Keratinocyte (primary cell): ENCODE measurements at regions not wholly inside any gene's neighbourhood (a gene's known extent, or its start where the extent isn't known, plus 50 kb on each side); places are given as distances from the start of the nearest gene placed in this dataset.

ENCODE experiments used
- DNase-seq: peaks from one replicate; pipeline ENCODE4 v3.0.0-alpha.2; 2011; ENCODE audit warnings: low read depth, missing footprints, low spot score
- FAIRE-seq: peaks from 2 replicates; lab custom pipeline; 2011; peaks lifted over from hg19 to GRCh38; lab: Jason Lieb, UNC
- H2AFZ ChIP-seq: 2 replicates; pipeline ENCODE4 v1.6.0; 2012; ENCODE audit warnings: low read length, control low read depth, inconsistent platforms; ENCODE audit not compliant: control insufficient read depth
- H3K27ac ChIP-seq: 2 replicates; pipeline ENCODE4 v1.5.1; 2011; ENCODE audit warnings: low read length; ENCODE audit not compliant: control insufficient read depth, insufficient read depth
- H3K27me3 ChIP-seq: 3 replicates; pipeline ENCODE4 v1.6.0; 2011; ENCODE audit warnings: low read length; ENCODE audit not compliant: control insufficient read depth, insufficient read depth; ENCODE audit errors: extremely low read depth
- H3K36me3 ChIP-seq, 2 experiments: 2 replicates in 1 of 2; 3 replicates in 1 of 2; pipeline ENCODE4 v1.5.1; 2011; ENCODE audit warnings: low read length in 2 of 2, mild to moderate bottlenecking in 1 of 2; ENCODE audit not compliant: control insufficient read depth in 2 of 2, insufficient read depth in 2 of 2; ENCODE audit errors: extremely low read depth in 1 of 2
- H3K4me1 ChIP-seq: 3 replicates; pipeline ENCODE4 v1.5.1; 2011; ENCODE audit warnings: low read length; ENCODE audit not compliant: control insufficient read depth, insufficient read depth; ENCODE audit errors: extremely low read depth
- H3K4me2 ChIP-seq: 3 replicates; pipeline ENCODE4 v1.6.0; 2011; ENCODE audit warnings: low read depth, low read length; ENCODE audit not compliant: control insufficient read depth, insufficient read depth; ENCODE audit errors: extremely low read depth
- H3K4me3 ChIP-seq, 3 experiments: fragments of 200-600 bp in 1 of 3; sonication (generic) in 1 of 3; 2 replicates in 2 of 3; 3 replicates in 1 of 3; pipeline ENCODE4 v1.5.1; 2011 to 2016; ENCODE audit warnings: low read length in 3 of 3, mild to moderate bottlenecking in 3 of 3, control low read depth in 2 of 3, inconsistent platforms in 1 of 3, low read depth in 1 of 3, mixed read lengths in 1 of 3, mixed run types in 1 of 3, moderate library complexity in 1 of 3; ENCODE audit not compliant: control insufficient read depth in 2 of 3, insufficient read depth in 2 of 3; ENCODE audit errors: extremely low read depth in 1 of 3
- H3K79me2 ChIP-seq: 2 replicates; pipeline ENCODE4 v1.6.0; 2012; ENCODE audit warnings: low read length; ENCODE audit not compliant: control insufficient read depth, insufficient read depth
- H3K9ac ChIP-seq: 3 replicates; pipeline ENCODE4 v1.6.0; 2011; ENCODE audit warnings: low read length; ENCODE audit not compliant: control insufficient read depth, insufficient read depth; ENCODE audit errors: extremely low read depth
- H3K9me1 ChIP-seq: 3 replicates; pipeline ENCODE4 v1.6.0; 2011; ENCODE audit warnings: low read length; ENCODE audit not compliant: control insufficient read depth, insufficient read depth; ENCODE audit errors: extremely low read depth
- H3K9me3 ChIP-seq: 2 replicates; pipeline ENCODE4 v1.5.1; 2012; ENCODE audit warnings: low read depth, low read length; ENCODE audit not compliant: control insufficient read depth
- H4K20me1 ChIP-seq: 3 replicates; pipeline ENCODE4 v1.6.0; 2011; ENCODE audit warnings: low read length; ENCODE audit not compliant: control insufficient read depth, insufficient read depth; ENCODE audit errors: extremely low read depth
- EZH2 ChIP-seq: IDR thresholded peaks from one replicate; pipeline ENCODE4 v1.6.1; 2012; ENCODE audit warnings: inconsistent platforms, mild to moderate bottlenecking, low read length, moderate library complexity
- dilution Hi-C: fragments of 300-500 bp; cut with MboI; formaldehyde crosslinking; loops from one replicate; pipeline ENCODE4 v1.7.0; 2020; ENCODE audit warnings: low sequenced_read_pairs; ENCODE audit not compliant: extremely low pct_ligation_motif_present
- TF ChIP-seq, protein P1 (sequence below), 3 experiments: IDR thresholded peaks in 1 of 3; conservative IDR thresholded peaks in 1 of 3; optimal IDR thresholded peaks in 1 of 3; 2 replicates in 2 of 3; 3 replicates in 1 of 3; pipeline versions ENCODE3 to v1.5.1; 2011; ENCODE audit warnings: low read length in 3 of 3, mild to moderate bottlenecking in 3 of 3, moderate library complexity in 2 of 3, control low read depth in 1 of 3, inconsistent platforms in 1 of 3; ENCODE audit not compliant: insufficient read depth in 2 of 3; ENCODE audit errors: extremely low read depth in 1 of 3

DNA sequence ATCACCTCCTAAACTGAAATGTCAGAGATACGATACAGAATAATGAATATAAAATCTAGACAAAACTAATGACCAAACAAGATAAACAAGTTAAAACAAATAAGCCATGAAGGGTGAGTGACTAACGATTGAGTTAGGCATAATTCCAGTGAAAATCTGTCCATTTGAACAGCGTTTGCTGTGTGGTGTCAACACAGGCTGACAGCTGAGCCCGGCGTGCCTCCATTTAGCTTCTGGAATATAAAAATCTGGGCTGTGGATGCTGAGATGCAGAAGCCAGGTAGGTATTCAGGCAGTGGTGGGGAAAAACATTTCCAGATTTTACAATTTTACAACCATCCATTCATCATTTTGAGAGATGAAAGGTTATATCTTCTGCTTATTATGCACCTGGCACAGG lies 2041.4 kb upstream of the CELF4 start:
- no peak for FAIRE-seq
- H3K27ac ChIP-seq, result no peak overlapping the region
- DNase-seq, result no peak

DNA sequence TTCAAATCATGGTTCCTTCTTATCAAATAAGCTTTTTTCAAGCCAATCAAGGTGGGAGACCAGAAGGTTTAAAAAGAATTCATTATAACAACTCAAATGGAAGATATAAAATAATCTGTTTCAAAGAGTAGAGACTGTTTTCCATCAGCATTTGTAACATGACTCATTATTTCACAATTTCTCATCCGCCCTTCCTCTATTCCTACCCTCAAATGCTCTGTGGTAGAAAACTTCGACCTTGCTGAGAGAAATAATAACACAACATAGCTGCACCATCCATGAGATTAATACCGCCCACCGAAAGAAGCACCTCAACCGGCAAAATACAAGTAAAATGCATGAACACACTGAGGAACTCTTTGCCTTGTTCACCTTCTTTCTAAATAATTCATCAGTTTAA lies 2039.2 kb upstream of the CELF4 start:
- FAIRE-seq, result no peak
- H3K9ac ChIP-seq, result no peak overlapping the region
- dilution Hi-C loops, result no loop called here
- peaks cover 3% of the 10 kb centered on the region for H3K4me1 ChIP-seq
- H4K20me1 ChIP-seq, result no peaks in the 10 kb centered on the region
- DNase-seq, result no peak
- no peaks in the 10 kb centered on the region for H3K36me3 ChIP-seq
- TF ChIP-seq, protein P1, sequence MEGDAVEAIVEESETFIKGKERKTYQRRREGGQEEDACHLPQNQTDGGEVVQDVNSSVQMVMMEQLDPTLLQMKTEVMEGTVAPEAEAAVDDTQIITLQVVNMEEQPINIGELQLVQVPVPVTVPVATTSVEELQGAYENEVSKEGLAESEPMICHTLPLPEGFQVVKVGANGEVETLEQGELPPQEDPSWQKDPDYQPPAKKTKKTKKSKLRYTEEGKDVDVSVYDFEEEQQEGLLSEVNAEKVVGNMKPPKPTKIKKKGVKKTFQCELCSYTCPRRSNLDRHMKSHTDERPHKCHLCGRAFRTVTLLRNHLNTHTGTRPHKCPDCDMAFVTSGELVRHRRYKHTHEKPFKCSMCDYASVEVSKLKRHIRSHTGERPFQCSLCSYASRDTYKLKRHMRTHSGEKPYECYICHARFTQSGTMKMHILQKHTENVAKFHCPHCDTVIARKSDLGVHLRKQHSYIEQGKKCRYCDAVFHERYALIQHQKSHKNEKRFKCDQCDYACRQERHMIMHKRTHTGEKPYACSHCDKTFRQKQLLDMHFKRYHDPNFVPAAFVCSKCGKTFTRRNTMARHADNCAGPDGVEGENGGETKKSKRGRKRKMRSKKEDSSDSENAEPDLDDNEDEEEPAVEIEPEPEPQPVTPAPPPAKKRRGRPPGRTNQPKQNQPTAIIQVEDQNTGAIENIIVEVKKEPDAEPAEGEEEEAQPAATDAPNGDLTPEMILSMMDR (optimal IDR thresholded peaks at IDR 0.05 in 1 of 3, IDR thresholded peaks at IDR 0.05 in 1 of 3, conservative IDR thresholded peaks at IDR 0.05 in 1 of 3; ENCODE audit: extremely low read depth in 1 of 3, insufficient read depth in 2 of 3, low read length in 3 of 3), result no peak
- TF ChIP-seq EZH2, result no peak
- H2AFZ ChIP-seq, result no peak overlapping the region
- H3K27ac ChIP-seq, result no peak overlapping the region
- H3K79me2 ChIP-seq, result no peaks in the 10 kb centered on the region
- H3K4me2 ChIP-seq, result no peak overlapping the region
- H3K9me3 ChIP-seq, result no peaks in the 10 kb centered on the region
- H3K4me3 ChIP-seq, result no peak overlapping the region
- no peaks in the 10 kb centered on the region for H3K27me3 ChIP-seq
- no peaks in the 10 kb centered on the region for H3K9me1 ChIP-seq

More for the DNA sequence above, 2041.4 kb upstream of the CELF4 start:
- Histone ChIP-seq H3K9ac (no peak overlapping the region), H3K4me3 (no peak overlapping the region), H3K4me2 (no peak overlapping the region), H3K79me2 (no peaks in the 10 kb centered on the region), H3K4me1 (peaks cover 3% of the 10 kb centered on the region), H4K20me1 (no peaks in the 10 kb centered on the region), H3K36me3 (no peaks in the 10 kb centered on the region), H3K9me3 (no peaks in the 10 kb centered on the region), H2AFZ (no peak overlapping the region), H3K9me1 (no peaks in the 10 kb centered on the region), H3K27me3 (no peaks in the 10 kb centered on the region)
- TF ChIP-seq, protein P1 (optimal IDR thresholded peaks at IDR 0.05 in 1 of 3, IDR thresholded peaks at IDR 0.05 in 1 of 3, conservative IDR thresholded peaks at IDR 0.05 in 1 of 3; ENCODE audit: extremely low read depth in 1 of 3, insufficient read depth in 2 of 3, low read length in 3 of 3), result no peak
- TF ChIP-seq EZH2, result no peak
- dilution Hi-C loops, result no loop called here
